GM06990 (cell line): ENCODE measurements at regions not wholly inside any gene's neighbourhood (a gene's known extent, or its start where the extent isn't known, plus 50 kb on each side); places are given as distances from the start of the nearest gene placed in this dataset.
"Not testable (repeated sequence)": the region's sequence is repeated elsewhere in the genome, so short reads cannot be mapped to it uniquely, and the experiment has no call there.

Experiments used
- DNase-seq: peaks from one replicate; pipeline ENCODE4 v3.0.0-alpha.2; 2011; ENCODE audit not compliant: insufficient read length; ENCODE audit errors: extremely low read depth
- H3K27me3 ChIP-seq: replicated peaks from 2 replicates; pipeline ENCODE4 v1.6.0; 2011; ENCODE audit warnings: low read length; ENCODE audit not compliant: control insufficient read depth, insufficient read depth
- H3K36me3 ChIP-seq: 2 replicates; pipeline ENCODE4 v1.5.1; 2011; ENCODE audit warnings: low read length; ENCODE audit not compliant: control insufficient read depth, insufficient read depth
- H3K4me3 ChIP-seq: replicated peaks from 2 replicates; pipeline ENCODE4 v1.5.1; 2011; ENCODE audit warnings: low read depth, mild to moderate bottlenecking, control low read depth, low read length
- CTCF ChIP-seq: IDR thresholded peaks from 2 replicates; pipeline ENCODE4 v1.5.1; 2011; ENCODE audit warnings: low read length, control low read depth, mild to moderate bottlenecking, inconsistent platforms; ENCODE audit not compliant: insufficient read depth, poor library complexity, severe bottlenecking

- Histone ChIP-seq H3K27me3 (no peaks in the 10 kb centered on the region), H3K4me3 (no peak overlapping the region), H3K36me3 (no peaks in the 10 kb centered on the region)
- DNase-seq, result no peak
- TF ChIP-seq CTCF, result no peak
Measured at GRCh38 chrX:117834076-117834475, 282.5 kb downstream of the KLHL13 start.

- not testable (repeated sequence) for H3K4me3 ChIP-seq, DNase-seq, H3K36me3 ChIP-seq, H3K27me3 ChIP-seq
Measured at GRCh38 chrX:117821472-117821871, 295.1 kb downstream of the KLHL13 start.

- no peak for TF ChIP-seq CTCF
- no peaks in the 10 kb centered on the region for H3K36me3 ChIP-seq
- no peaks in the 10 kb centered on the region for H3K27me3 ChIP-seq
- H3K4me3 ChIP-seq, result no peak overlapping the region
- DNase-seq, result no peak
Measured at GRCh38 chrX:117808426-117808825, 308.2 kb downstream of the KLHL13 start.

- DNase-seq, result no peak
- no peaks in the 10 kb centered on the region for H3K36me3 ChIP-seq
- H3K4me3 ChIP-seq, result no peak overlapping the region
- no peaks in the 10 kb centered on the region for H3K27me3 ChIP-seq
- TF ChIP-seq CTCF, result no peak
Measured at GRCh38 chrX:117803463-117803862, 313.1 kb downstream of the KLHL13 start.

GRCh38 chrX:117788339-117788738 is 328.3 kb downstream of the KLHL13 start:
- Histone ChIP-seq H3K27me3 (no peaks in the 10 kb centered on the region), H3K36me3 (no peaks in the 10 kb centered on the region), H3K4me3 (no peak overlapping the region)
- no peak for TF ChIP-seq CTCF
- no peak for DNase-seq

GRCh38 chrX:117771384-117771783 is 345.2 kb downstream of the KLHL13 start:
- Histone ChIP-seq H3K36me3 (no peaks in the 10 kb centered on the region), H3K27me3 (no peaks in the 10 kb centered on the region), H3K4me3 (no peak overlapping the region)
- no peak for DNase-seq
- no peak for TF ChIP-seq CTCF
